ENCODE measurements at regions not wholly inside any gene's neighbourhood (a gene's known extent, or its start where the extent isn't known, plus 50 kb on each side); places are given as distances from the start of the nearest gene placed in this dataset.
"Not testable (repeated sequence)": the region's sequence is repeated elsewhere in the genome, so short reads cannot be mapped to it uniquely, and the experiment has no call there.

- H3K9me3 ChIP-seq (ENCODE audit: control insufficient read depth, insufficient read depth, low read length), result no peaks in the 10 kb centered on the region
- H3K4me1 ChIP-seq (ENCODE audit: control insufficient read depth, insufficient read depth, low read length), result no peaks in the 10 kb centered on the region
- H3K4me3 ChIP-seq (ENCODE audit: low read depth, low read length), result no peak overlapping the region
- H3K27me3 ChIP-seq (ENCODE audit: control insufficient read depth, insufficient read depth, low read length), result no peaks in the 10 kb centered on the region
- no peaks in the 10 kb centered on the region for H3K36me3 ChIP-seq (ENCODE audit: control insufficient read depth, insufficient read depth, low read length)
- no peak overlapping the region for H3K9ac ChIP-seq (ENCODE audit: low read depth, low read length)
- H3K27ac ChIP-seq (ENCODE audit: low read depth, low read length), result no peak overlapping the region
Measured at GRCh38 chr10:64573623-64574325, 1052.6 kb downstream of the REEP3 start.

- Histone ChIP-seq H3K4me1 (ENCODE audit: control insufficient read depth, insufficient read depth, low read length) (no peaks in the 10 kb centered on the region), H3K9me3 (ENCODE audit: control insufficient read depth, insufficient read depth, low read length) (no peaks in the 10 kb centered on the region), H3K4me3 (ENCODE audit: low read depth, low read length) (no peak overlapping the region), H3K27me3 (ENCODE audit: control insufficient read depth, insufficient read depth, low read length) (no peaks in the 10 kb centered on the region), H3K27ac (ENCODE audit: low read depth, low read length) (no peak overlapping the region), H3K9ac (ENCODE audit: low read depth, low read length) (no peak overlapping the region), H3K36me3 (ENCODE audit: control insufficient read depth, insufficient read depth, low read length) (no peaks in the 10 kb centered on the region)
Measured at GRCh38 chr10:64574371-64574770, 1053.2 kb downstream of the REEP3 start.

- Histone ChIP-seq H3K4me1 (ENCODE audit: control insufficient read depth, insufficient read depth, low read length) (no peaks in the 10 kb centered on the region), H3K36me3 (ENCODE audit: control insufficient read depth, insufficient read depth, low read length) (no peaks in the 10 kb centered on the region), H3K27me3 (ENCODE audit: control insufficient read depth, insufficient read depth, low read length) (no peaks in the 10 kb centered on the region), H3K27ac (ENCODE audit: low read depth, low read length) (no peak overlapping the region), H3K9ac (ENCODE audit: low read depth, low read length) (no peak overlapping the region), H3K4me3 (ENCODE audit: low read depth, low read length) (no peak overlapping the region), H3K9me3 (ENCODE audit: control insufficient read depth, insufficient read depth, low read length) (no peaks in the 10 kb centered on the region)
Measured at GRCh38 chr10:64576497-64576896, 1055.3 kb downstream of the REEP3 start.

- not testable (repeated sequence) for H3K27ac ChIP-seq (ENCODE audit: low read depth, low read length); H3K9me3 ChIP-seq (ENCODE audit: control insufficient read depth, insufficient read depth, low read length); H3K27me3 ChIP-seq (ENCODE audit: control insufficient read depth, insufficient read depth, low read length); H3K4me1 ChIP-seq (ENCODE audit: control insufficient read depth, insufficient read depth, low read length); H3K36me3 ChIP-seq (ENCODE audit: control insufficient read depth, insufficient read depth, low read length); H3K9ac ChIP-seq (ENCODE audit: low read depth, low read length); H3K4me3 ChIP-seq (ENCODE audit: low read depth, low read length)
Measured at GRCh38 chr10:64578757-64579156, 1057.6 kb downstream of the REEP3 start.

- no peaks in the 10 kb centered on the region for H3K4me1 ChIP-seq (ENCODE audit: control insufficient read depth, insufficient read depth, low read length)
- no peak overlapping the region for H3K9ac ChIP-seq (ENCODE audit: low read depth, low read length)
- no peak overlapping the region for H3K27ac ChIP-seq (ENCODE audit: low read depth, low read length)
- no peak overlapping the region for H3K4me3 ChIP-seq (ENCODE audit: low read depth, low read length)
- no peaks in the 10 kb centered on the region for H3K9me3 ChIP-seq (ENCODE audit: control insufficient read depth, insufficient read depth, low read length)
- no peaks in the 10 kb centered on the region for H3K36me3 ChIP-seq (ENCODE audit: control insufficient read depth, insufficient read depth, low read length)
- no peaks in the 10 kb centered on the region for H3K27me3 ChIP-seq (ENCODE audit: control insufficient read depth, insufficient read depth, low read length)
Measured at GRCh38 chr10:64586934-64587503, 1065.8 kb downstream of the REEP3 start.

GRCh38 chr10:64594072-64594471, 1072.9 kb downstream of the REEP3 start:
- Histone ChIP-seq H3K9me3 (ENCODE audit: control insufficient read depth, insufficient read depth, low read length) (no peaks in the 10 kb centered on the region), H3K9ac (ENCODE audit: low read depth, low read length) (no peak overlapping the region), H3K4me3 (ENCODE audit: low read depth, low read length) (no peak overlapping the region), H3K27me3 (ENCODE audit: control insufficient read depth, insufficient read depth, low read length) (no peaks in the 10 kb centered on the region), H3K27ac (ENCODE audit: low read depth, low read length) (no peak overlapping the region), H3K4me1 (ENCODE audit: control insufficient read depth, insufficient read depth, low read length) (no peaks in the 10 kb centered on the region), H3K36me3 (ENCODE audit: control insufficient read depth, insufficient read depth, low read length) (no peaks in the 10 kb centered on the region)

- Histone ChIP-seq H3K4me1 (ENCODE audit: control insufficient read depth, insufficient read depth, low read length) (no peaks in the 10 kb centered on the region), H3K9me3 (ENCODE audit: control insufficient read depth, insufficient read depth, low read length) (no peaks in the 10 kb centered on the region), H3K4me3 (ENCODE audit: low read depth, low read length) (no peak overlapping the region), H3K36me3 (ENCODE audit: control insufficient read depth, insufficient read depth, low read length) (no peaks in the 10 kb centered on the region), H3K9ac (ENCODE audit: low read depth, low read length) (no peak overlapping the region), H3K27me3 (ENCODE audit: control insufficient read depth, insufficient read depth, low read length) (no peaks in the 10 kb centered on the region), H3K27ac (ENCODE audit: low read depth, low read length) (no peak overlapping the region)
Measured at GRCh38 chr10:64598600-64598999, 1077.4 kb downstream of the REEP3 start.

- Histone ChIP-seq H3K27me3 (ENCODE audit: control insufficient read depth, insufficient read depth, low read length) (no peaks in the 10 kb centered on the region), H3K4me1 (ENCODE audit: control insufficient read depth, insufficient read depth, low read length) (no peaks in the 10 kb centered on the region), H3K9me3 (ENCODE audit: control insufficient read depth, insufficient read depth, low read length) (no peaks in the 10 kb centered on the region), H3K9ac (ENCODE audit: low read depth, low read length) (no peak overlapping the region), H3K27ac (ENCODE audit: low read depth, low read length) (no peak overlapping the region), H3K4me3 (ENCODE audit: low read depth, low read length) (no peak overlapping the region), H3K36me3 (ENCODE audit: control insufficient read depth, insufficient read depth, low read length) (no peaks in the 10 kb centered on the region)
Measured at GRCh38 chr10:64601298-64601697, 1080.1 kb downstream of the REEP3 start.

- Histone ChIP-seq H3K9ac (ENCODE audit: low read depth, low read length) (no peak overlapping the region), H3K9me3 (ENCODE audit: control insufficient read depth, insufficient read depth, low read length) (no peaks in the 10 kb centered on the region), H3K4me3 (ENCODE audit: low read depth, low read length) (no peak overlapping the region), H3K27ac (ENCODE audit: low read depth, low read length) (no peak overlapping the region), H3K27me3 (ENCODE audit: control insufficient read depth, insufficient read depth, low read length) (no peaks in the 10 kb centered on the region), H3K4me1 (ENCODE audit: control insufficient read depth, insufficient read depth, low read length) (no peaks in the 10 kb centered on the region), H3K36me3 (ENCODE audit: control insufficient read depth, insufficient read depth, low read length) (no peaks in the 10 kb centered on the region)
Measured at GRCh38 chr10:64617085-64617484, 1095.9 kb downstream of the REEP3 start.

- no peaks in the 10 kb centered on the region for H3K9me3 ChIP-seq (ENCODE audit: control insufficient read depth, insufficient read depth, low read length)
- H3K4me1 ChIP-seq (ENCODE audit: control insufficient read depth, insufficient read depth, low read length), result no peaks in the 10 kb centered on the region
- no peak overlapping the region for H3K27ac ChIP-seq (ENCODE audit: low read depth, low read length)
- no peaks in the 10 kb centered on the region for H3K27me3 ChIP-seq (ENCODE audit: control insufficient read depth, insufficient read depth, low read length)
- H3K36me3 ChIP-seq (ENCODE audit: control insufficient read depth, insufficient read depth, low read length), result no peaks in the 10 kb centered on the region
- H3K4me3 ChIP-seq (ENCODE audit: low read depth, low read length), result no peak overlapping the region
- H3K9ac ChIP-seq (ENCODE audit: low read depth, low read length), result no peak overlapping the region
Measured at GRCh38 chr10:64619102-64619501, 1097.9 kb downstream of the REEP3 start.

GRCh38 chr10:64626924-64627323, 1105.7 kb downstream of the REEP3 start:
- no peaks in the 10 kb centered on the region for H3K36me3 ChIP-seq (ENCODE audit: control insufficient read depth, insufficient read depth, low read length)
- no peaks in the 10 kb centered on the region for H3K27me3 ChIP-seq (ENCODE audit: control insufficient read depth, insufficient read depth, low read length)
- H3K4me1 ChIP-seq (ENCODE audit: control insufficient read depth, insufficient read depth, low read length), result no peaks in the 10 kb centered on the region
- H3K27ac ChIP-seq (ENCODE audit: low read depth, low read length), result no peak overlapping the region
- H3K9me3 ChIP-seq (ENCODE audit: control insufficient read depth, insufficient read depth, low read length), result no peaks in the 10 kb centered on the region
- no peak overlapping the region for H3K4me3 ChIP-seq (ENCODE audit: low read depth, low read length)
- H3K9ac ChIP-seq (ENCODE audit: low read depth, low read length), result no peak overlapping the region
